ENCODE measurements at regions not wholly inside any gene's neighbourhood (a gene's known extent, or its start where the extent isn't known, plus 50 kb on each side); places are given as distances from the start of the nearest gene placed in this dataset.

DNA sequence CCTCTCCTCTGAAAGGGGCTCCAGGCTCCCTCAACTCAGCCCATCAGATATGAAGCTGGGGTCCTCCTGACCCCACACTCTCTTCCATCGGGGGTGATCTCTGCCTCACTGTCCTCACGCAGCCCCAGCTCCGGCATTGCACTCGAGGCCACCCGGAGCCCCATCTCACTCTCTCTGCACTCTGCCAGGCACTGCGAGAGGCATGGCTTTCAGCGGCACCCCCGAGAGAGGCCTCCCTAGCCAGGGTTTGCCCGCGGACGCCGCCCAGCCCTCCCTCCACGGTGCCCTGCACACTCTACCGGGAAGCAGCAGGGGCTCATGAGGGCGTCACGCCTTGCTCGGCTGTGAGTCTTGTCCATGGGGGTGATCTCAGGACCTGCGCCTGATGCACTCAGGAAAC is 436.2 kb downstream of the BRD1 start:
- no peak for TF ChIP-seq GATA3 (IDR thresholded peaks at IDR 0.05; ENCODE audit: low read depth, low read length)
- TF ChIP-seq GATA2 (IDR thresholded peaks at IDR 0.05; ENCODE audit: low read depth, low read length) = no peak
